Liver (tissue), 8 donors: ENCODE measurements at regions not wholly inside any gene's neighbourhood (a gene's known extent, or its start where the extent isn't known, plus 50 kb on each side); places are given as distances from the start of the nearest gene placed in this dataset.

Source experiments
- DNase-seq: peaks from one replicate; pipeline ENCODE4 v3.0.0-alpha.2; 2017; ENCODE audit warnings: low spot score
- H3K27ac ChIP-seq, 2 donors: one replicate each; pipeline ENCODE4 v1.7.0; 2013; ENCODE audit warnings: inconsistent platforms in 2 of 2, low read length in 2 of 2, control low read depth in 1 of 2, low read depth in 1 of 2, mild to moderate bottlenecking in 1 of 2
- H3K27me3 ChIP-seq, 4 donors: one replicate each; pipeline versions ENCODE4 v1.6.1 to v1.7.0; 2013; ENCODE audit warnings: low read length in 3 of 4, inconsistent platforms in 1 of 4, mild to moderate bottlenecking in 1 of 4, moderate library complexity in 1 of 4; ENCODE audit not compliant: control insufficient read depth in 4 of 4, insufficient read depth in 4 of 4
- H3K36me3 ChIP-seq, 4 donors: one replicate each; pipeline versions ENCODE4 v1.6.1 to v1.7.0; 2013; ENCODE audit warnings: low read length in 3 of 4, mild to moderate bottlenecking in 3 of 4, low read depth in 1 of 4, moderate library complexity in 1 of 4; ENCODE audit not compliant: control insufficient read depth in 4 of 4, insufficient read depth in 3 of 4
- H3K4me1 ChIP-seq, 4 donors: one replicate each; pipeline versions ENCODE4 v1.6.1 to v1.7.0; 2013; ENCODE audit warnings: low read length in 3 of 4, mild to moderate bottlenecking in 3 of 4, moderate library complexity in 1 of 4; ENCODE audit not compliant: control insufficient read depth in 4 of 4, insufficient read depth in 4 of 4
- H3K4me3 ChIP-seq, 3 donors: one replicate each; pipeline versions ENCODE4 v1.6.1 to v1.7.0; 2013; ENCODE audit warnings: low read length in 3 of 3, control low read depth in 1 of 3, low read depth in 1 of 3, mild to moderate bottlenecking in 1 of 3
- H3K9ac ChIP-seq, 2 donors: one replicate each; pipeline ENCODE4 v1.7.0; 2013; ENCODE audit warnings: low read length in 2 of 2, mild to moderate bottlenecking in 2 of 2, moderate library complexity in 2 of 2, control low read depth in 1 of 2, low read depth in 1 of 2
- H3K9me3 ChIP-seq, 4 donors: one replicate each; pipeline versions ENCODE4 v1.6.1 to v1.7.0; 2013; ENCODE audit warnings: low read length in 3 of 4; ENCODE audit not compliant: control insufficient read depth in 4 of 4
- EGR1 ChIP-seq, 2 donors: IDR thresholded peaks; 2 replicates each; pipeline ENCODE4 v1.6.1; 2016 to 2018; ENCODE audit warnings: antibody characterized with exemption in 2 of 2, low read depth in 2 of 2
- FOXA1 ChIP-seq: IDR thresholded peaks from 2 replicates; pipeline ENCODE4 v1.6.1; 2016; ENCODE audit warnings: antibody characterized with exemption
- FOXA2 ChIP-seq: IDR thresholded peaks from 2 replicates; pipeline ENCODE4 v1.6.1; 2016; ENCODE audit warnings: antibody characterized with exemption
- GABPA ChIP-seq, 2 donors: IDR thresholded peaks in 1 of 2; conservative IDR thresholded peaks in 1 of 2; 2 replicates each; pipeline ENCODE4 v1.6.1; 2016; ENCODE audit warnings: antibody characterized with exemption in 2 of 2, mild to moderate bottlenecking in 1 of 2, moderate library complexity in 1 of 2
- HNF4A ChIP-seq, 2 donors: conservative IDR thresholded peaks; 2 replicates each; pipeline ENCODE4 v1.6.1; 2016; ENCODE audit warnings: antibody characterized with exemption in 2 of 2, mild to moderate bottlenecking in 2 of 2
- HNF4G ChIP-seq: IDR thresholded peaks from 2 replicates; pipeline ENCODE4 v1.6.1; 2016; ENCODE audit warnings: antibody characterized with exemption
- JUND ChIP-seq, 2 donors: IDR thresholded peaks; 2 replicates each; pipeline ENCODE4 v1.6.1; 2016; ENCODE audit warnings: antibody characterized with exemption in 2 of 2
- NR2F2 ChIP-seq: IDR thresholded peaks from 2 replicates; pipeline ENCODE4 v1.6.1; 2016; ENCODE audit warnings: antibody characterized with exemption
- RAD21 ChIP-seq, 2 donors: IDR thresholded peaks; 2 replicates each; pipeline ENCODE4 v1.6.1; 2016; ENCODE audit warnings: antibody characterized with exemption in 2 of 2, mild to moderate bottlenecking in 2 of 2
- RXRA ChIP-seq, 2 donors: IDR thresholded peaks; 2 replicates each; pipeline ENCODE4 v1.6.1; 2017 to 2018; ENCODE audit warnings: antibody characterized with exemption in 2 of 2, mild to moderate bottlenecking in 1 of 2
- SP1 ChIP-seq: IDR thresholded peaks from 2 replicates; pipeline ENCODE4 v1.6.1; 2018; ENCODE audit warnings: antibody characterized with exemption, mild to moderate bottlenecking
- TAF1 ChIP-seq: conservative IDR thresholded peaks from 2 replicates; pipeline ENCODE4 v1.6.1; 2016; ENCODE audit warnings: antibody characterized with exemption, mild to moderate bottlenecking
- YY1 ChIP-seq: IDR thresholded peaks from 2 replicates; pipeline ENCODE4 v1.6.1; 2016; ENCODE audit warnings: antibody characterized with exemption, mild to moderate bottlenecking
- WGBS: extraction: QIAGEN DNeasy Blood & Tissue Kit; methylation state at CpG from one replicate; pipeline ENCODE4 v1.1.7; 2013; 5-methylcytosine and 5-hydroxymethylcytosine counted together
- TF ChIP-seq, protein P1 (sequence below): IDR thresholded peaks from 2 replicates; pipeline ENCODE4 v1.6.1; 2016; ENCODE audit warnings: antibody characterized with exemption, mild to moderate bottlenecking
- TF ChIP-seq, protein P2 (sequence below): IDR thresholded peaks from 2 replicates; pipeline ENCODE4 v1.6.1; 2016; ENCODE audit warnings: antibody characterized with exemption
- TF ChIP-seq, protein P3 (sequence below): fragments of 150-350 bp; IDR thresholded peaks from 2 replicates; pipeline ENCODE4 v1.5.1; 2017; ENCODE audit warnings: improper control_type of control experiment, low read depth, low read length; ENCODE audit not compliant: missing input control
- TF ChIP-seq, protein P4 (sequence below): IDR thresholded peaks from 2 replicates; pipeline ENCODE4 v1.6.1; 2016; ENCODE audit warnings: antibody characterized with exemption
- TF ChIP-seq, protein P5 (sequence below): IDR thresholded peaks from 2 replicates; pipeline ENCODE4 v1.6.1; 2016; ENCODE audit warnings: antibody characterized with exemption
- donor health status: healthy.
- donor health status: healthy.
- donor health status: healthy.
- donor health status: healthy.
- donor health status: healthy.

DNA sequence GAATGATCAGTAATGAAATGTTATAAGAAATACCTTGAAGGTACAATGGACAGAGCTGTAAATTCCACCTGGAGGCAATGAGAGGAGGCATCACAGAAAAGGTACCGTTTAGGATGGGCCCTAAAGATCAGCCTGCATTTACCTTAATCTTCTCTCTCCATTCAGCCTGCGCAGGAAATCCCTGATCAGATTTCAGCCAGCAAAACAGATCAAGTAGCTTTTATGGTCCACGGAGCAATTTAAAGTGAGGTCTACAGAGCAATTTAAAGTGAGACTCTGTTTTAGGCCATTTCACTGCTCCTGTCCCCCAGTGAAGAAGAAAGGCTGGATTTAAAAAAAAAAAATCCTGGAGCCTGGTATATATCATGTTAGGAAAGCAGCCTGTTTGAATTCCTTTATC is 195.1 kb upstream of the VCX start:
- no peak for DNase-seq
- WGBS: 54% methylated on average over 3 of the region's 3 CpGs
- TF ChIP-seq EGR1 (IDR thresholded peaks at IDR 0.05; ENCODE audit: low read depth in 2 of 2): no peak
- no peak for TF ChIP-seq GABPA (IDR thresholded peaks at IDR 0.05 in 1 of 2, conservative IDR thresholded peaks at IDR 0.05 in 1 of 2)
- TF ChIP-seq FOXA2: no peak
- TF ChIP-seq, protein P1, sequence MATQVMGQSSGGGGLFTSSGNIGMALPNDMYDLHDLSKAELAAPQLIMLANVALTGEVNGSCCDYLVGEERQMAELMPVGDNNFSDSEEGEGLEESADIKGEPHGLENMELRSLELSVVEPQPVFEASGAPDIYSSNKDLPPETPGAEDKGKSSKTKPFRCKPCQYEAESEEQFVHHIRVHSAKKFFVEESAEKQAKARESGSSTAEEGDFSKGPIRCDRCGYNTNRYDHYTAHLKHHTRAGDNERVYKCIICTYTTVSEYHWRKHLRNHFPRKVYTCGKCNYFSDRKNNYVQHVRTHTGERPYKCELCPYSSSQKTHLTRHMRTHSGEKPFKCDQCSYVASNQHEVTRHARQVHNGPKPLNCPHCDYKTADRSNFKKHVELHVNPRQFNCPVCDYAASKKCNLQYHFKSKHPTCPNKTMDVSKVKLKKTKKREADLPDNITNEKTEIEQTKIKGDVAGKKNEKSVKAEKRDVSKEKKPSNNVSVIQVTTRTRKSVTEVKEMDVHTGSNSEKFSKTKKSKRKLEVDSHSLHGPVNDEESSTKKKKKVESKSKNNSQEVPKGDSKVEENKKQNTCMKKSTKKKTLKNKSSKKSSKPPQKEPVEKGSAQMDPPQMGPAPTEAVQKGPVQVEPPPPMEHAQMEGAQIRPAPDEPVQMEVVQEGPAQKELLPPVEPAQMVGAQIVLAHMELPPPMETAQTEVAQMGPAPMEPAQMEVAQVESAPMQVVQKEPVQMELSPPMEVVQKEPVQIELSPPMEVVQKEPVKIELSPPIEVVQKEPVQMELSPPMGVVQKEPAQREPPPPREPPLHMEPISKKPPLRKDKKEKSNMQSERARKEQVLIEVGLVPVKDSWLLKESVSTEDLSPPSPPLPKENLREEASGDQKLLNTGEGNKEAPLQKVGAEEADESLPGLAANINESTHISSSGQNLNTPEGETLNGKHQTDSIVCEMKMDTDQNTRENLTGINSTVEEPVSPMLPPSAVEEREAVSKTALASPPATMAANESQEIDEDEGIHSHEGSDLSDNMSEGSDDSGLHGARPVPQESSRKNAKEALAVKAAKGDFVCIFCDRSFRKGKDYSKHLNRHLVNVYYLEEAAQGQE: no peak
- no peak for TF ChIP-seq HNF4A (conservative IDR thresholded peaks at IDR 0.05)
- TF ChIP-seq, protein P2, sequence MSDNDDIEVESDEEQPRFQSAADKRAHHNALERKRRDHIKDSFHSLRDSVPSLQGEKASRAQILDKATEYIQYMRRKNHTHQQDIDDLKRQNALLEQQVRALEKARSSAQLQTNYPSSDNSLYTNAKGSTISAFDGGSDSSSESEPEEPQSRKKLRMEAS: no peak
- TF ChIP-seq YY1: no peak
- no peak for TF ChIP-seq FOXA1
- TF ChIP-seq RXRA (IDR thresholded peaks at IDR 0.05): no peak
- no peak for TF ChIP-seq SP1
- no peak for TF ChIP-seq RAD21 (IDR thresholded peaks at IDR 0.05)
- no peak for TF ChIP-seq NR2F2
- TF ChIP-seq HNF4G: no peak
- TF ChIP-seq, protein P3, sequence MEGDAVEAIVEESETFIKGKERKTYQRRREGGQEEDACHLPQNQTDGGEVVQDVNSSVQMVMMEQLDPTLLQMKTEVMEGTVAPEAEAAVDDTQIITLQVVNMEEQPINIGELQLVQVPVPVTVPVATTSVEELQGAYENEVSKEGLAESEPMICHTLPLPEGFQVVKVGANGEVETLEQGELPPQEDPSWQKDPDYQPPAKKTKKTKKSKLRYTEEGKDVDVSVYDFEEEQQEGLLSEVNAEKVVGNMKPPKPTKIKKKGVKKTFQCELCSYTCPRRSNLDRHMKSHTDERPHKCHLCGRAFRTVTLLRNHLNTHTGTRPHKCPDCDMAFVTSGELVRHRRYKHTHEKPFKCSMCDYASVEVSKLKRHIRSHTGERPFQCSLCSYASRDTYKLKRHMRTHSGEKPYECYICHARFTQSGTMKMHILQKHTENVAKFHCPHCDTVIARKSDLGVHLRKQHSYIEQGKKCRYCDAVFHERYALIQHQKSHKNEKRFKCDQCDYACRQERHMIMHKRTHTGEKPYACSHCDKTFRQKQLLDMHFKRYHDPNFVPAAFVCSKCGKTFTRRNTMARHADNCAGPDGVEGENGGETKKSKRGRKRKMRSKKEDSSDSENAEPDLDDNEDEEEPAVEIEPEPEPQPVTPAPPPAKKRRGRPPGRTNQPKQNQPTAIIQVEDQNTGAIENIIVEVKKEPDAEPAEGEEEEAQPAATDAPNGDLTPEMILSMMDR: no peak
- no peak for TF ChIP-seq JUND (IDR thresholded peaks at IDR 0.05)
- TF ChIP-seq, protein P4, sequence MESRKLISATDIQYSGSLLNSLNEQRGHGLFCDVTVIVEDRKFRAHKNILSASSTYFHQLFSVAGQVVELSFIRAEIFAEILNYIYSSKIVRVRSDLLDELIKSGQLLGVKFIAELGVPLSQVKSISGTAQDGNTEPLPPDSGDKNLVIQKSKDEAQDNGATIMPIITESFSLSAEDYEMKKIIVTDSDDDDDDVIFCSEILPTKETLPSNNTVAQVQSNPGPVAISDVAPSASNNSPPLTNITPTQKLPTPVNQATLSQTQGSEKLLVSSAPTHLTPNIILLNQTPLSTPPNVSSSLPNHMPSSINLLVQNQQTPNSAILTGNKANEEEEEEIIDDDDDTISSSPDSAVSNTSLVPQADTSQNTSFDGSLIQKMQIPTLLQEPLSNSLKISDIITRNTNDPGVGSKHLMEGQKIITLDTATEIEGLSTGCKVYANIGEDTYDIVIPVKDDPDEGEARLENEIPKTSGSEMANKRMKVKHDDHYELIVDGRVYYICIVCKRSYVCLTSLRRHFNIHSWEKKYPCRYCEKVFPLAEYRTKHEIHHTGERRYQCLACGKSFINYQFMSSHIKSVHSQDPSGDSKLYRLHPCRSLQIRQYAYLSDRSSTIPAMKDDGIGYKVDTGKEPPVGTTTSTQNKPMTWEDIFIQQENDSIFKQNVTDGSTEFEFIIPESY: no peak
- TF ChIP-seq TAF1: no peak
- TF ChIP-seq, protein P5, sequence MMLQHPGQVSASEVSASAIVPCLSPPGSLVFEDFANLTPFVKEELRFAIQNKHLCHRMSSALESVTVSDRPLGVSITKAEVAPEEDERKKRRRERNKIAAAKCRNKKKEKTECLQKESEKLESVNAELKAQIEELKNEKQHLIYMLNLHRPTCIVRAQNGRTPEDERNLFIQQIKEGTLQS: no peak
- Histone ChIP-seq H3K9ac (no peak overlapping the region), H3K27ac (no peak overlapping the region), H3K27me3 (no peaks in the 10 kb centered on the region), H3K4me3 (no peak overlapping the region), H3K9me3 (peaks cover 0 to 6% (median 1%) of the 10 kb centered on the region in 4 donors), H3K4me1 (no peaks in the 10 kb centered on the region), H3K36me3 (no peaks in the 10 kb centered on the region)
